GM10248 (cell line): ENCODE measurements at regions not wholly inside any gene's neighbourhood (a gene's known extent, or its start where the extent isn't known, plus 50 kb on each side); places are given as distances from the start of the nearest gene placed in this dataset.
"Not testable (repeated sequence)": the region's sequence is repeated elsewhere in the genome, so short reads cannot be mapped to it uniquely, and the experiment has no call there.

Source experiments
- CTCF ChIA-PET: fragments of 300-600 bp; sonication (Branson Sonifier 250); formaldehyde crosslinking; extraction: SDS; loops from one replicate; lab custom pipeline; 2021; ENCODE audit warnings: antibody characterized with exemption; lab: Yijun Ruan, JAX
- POLR2A ChIA-PET: fragments of 350-650 bp; sonication (Branson Sonifier 250); formaldehyde crosslinking; extraction: SDS; loops from one replicate; lab custom pipeline; 2020; ENCODE audit warnings: antibody characterized with exemption; lab: Yijun Ruan, JAX
- DNase-seq: peaks from one replicate; pipeline ENCODE4 v3.0.0; 2012; ENCODE audit errors: extremely low spot score
- TF ChIP-seq, protein P1 (sequence below): IDR thresholded peaks from 2 replicates; pipeline ENCODE4 v1.5.1; 2012; ENCODE audit warnings: mild to moderate bottlenecking, low read depth; ENCODE audit errors: extremely low read depth, missing control alignments, control extremely low read depth

DNA sequence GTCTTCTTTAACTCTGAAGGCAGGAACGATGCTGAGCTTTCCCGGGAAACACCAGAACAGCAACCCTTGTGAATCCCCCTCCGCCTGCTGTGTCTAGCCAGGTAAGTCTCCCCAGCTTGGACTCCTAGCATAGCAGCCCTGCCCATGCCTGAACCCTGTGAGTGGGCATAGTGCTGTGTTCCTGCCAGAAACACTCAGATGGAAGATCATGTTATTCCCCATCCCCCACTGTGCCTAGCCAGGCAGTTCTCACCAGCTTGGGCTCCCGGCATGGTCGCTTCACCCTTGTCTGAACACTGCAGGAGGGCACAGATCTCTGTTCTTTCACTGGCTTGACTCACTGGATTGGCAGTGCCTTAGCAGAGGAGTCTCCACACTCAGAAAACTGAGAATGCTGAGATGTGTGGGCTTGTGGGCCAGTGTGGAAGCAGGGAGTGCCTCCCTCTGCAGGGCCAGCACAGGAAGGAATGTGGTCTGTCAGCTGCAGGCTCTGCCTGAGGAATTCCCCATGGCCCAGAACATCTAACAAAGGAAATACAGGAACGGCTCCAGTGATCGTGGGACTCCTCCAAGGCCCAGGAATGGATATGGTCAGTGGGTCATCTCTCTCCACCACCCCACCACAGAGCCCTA lies 440.1 kb upstream of the ADGRB3 start:
- no peak for DNase-seq
- TF ChIP-seq, protein P1, sequence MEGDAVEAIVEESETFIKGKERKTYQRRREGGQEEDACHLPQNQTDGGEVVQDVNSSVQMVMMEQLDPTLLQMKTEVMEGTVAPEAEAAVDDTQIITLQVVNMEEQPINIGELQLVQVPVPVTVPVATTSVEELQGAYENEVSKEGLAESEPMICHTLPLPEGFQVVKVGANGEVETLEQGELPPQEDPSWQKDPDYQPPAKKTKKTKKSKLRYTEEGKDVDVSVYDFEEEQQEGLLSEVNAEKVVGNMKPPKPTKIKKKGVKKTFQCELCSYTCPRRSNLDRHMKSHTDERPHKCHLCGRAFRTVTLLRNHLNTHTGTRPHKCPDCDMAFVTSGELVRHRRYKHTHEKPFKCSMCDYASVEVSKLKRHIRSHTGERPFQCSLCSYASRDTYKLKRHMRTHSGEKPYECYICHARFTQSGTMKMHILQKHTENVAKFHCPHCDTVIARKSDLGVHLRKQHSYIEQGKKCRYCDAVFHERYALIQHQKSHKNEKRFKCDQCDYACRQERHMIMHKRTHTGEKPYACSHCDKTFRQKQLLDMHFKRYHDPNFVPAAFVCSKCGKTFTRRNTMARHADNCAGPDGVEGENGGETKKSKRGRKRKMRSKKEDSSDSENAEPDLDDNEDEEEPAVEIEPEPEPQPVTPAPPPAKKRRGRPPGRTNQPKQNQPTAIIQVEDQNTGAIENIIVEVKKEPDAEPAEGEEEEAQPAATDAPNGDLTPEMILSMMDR = no peak
- POLR2A ChIA-PET = no interaction called here
- CTCF ChIA-PET = interaction anchor here (1.0 kb wide), 1 partner anchor 68 kb away, joined by 3 read pairs; no protein-coding TSS in a partner anchor

DNA sequence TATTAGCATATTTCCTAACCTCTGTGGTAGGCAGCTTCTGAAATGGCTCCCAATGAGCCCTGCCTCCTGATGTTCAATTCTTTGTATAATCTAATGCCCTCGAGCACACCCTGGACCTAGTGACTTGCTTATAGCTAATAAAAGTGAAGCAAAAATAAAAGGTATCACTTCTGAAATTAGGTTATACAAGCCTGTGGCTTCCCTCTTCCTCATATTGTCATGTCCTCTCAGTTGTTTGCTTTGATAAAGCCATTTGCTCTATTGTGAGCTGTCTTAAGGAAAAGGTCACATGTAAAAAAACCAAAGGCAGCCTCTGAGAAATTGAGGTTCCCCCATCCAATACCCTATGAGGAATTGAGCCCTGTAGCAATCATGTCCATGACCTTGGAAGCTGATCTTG lies 442.1 kb upstream of the ADGRB3 start:
- TF ChIP-seq, protein P1 = no peak
- DNase-seq = no peak
- ChIA-PET POLR2A (no interaction called here), CTCF (interaction anchor here (1.3 kb wide), 1 partner anchor 9 kb away, joined by 3 read pairs; no protein-coding TSS in a partner anchor)

DNA sequence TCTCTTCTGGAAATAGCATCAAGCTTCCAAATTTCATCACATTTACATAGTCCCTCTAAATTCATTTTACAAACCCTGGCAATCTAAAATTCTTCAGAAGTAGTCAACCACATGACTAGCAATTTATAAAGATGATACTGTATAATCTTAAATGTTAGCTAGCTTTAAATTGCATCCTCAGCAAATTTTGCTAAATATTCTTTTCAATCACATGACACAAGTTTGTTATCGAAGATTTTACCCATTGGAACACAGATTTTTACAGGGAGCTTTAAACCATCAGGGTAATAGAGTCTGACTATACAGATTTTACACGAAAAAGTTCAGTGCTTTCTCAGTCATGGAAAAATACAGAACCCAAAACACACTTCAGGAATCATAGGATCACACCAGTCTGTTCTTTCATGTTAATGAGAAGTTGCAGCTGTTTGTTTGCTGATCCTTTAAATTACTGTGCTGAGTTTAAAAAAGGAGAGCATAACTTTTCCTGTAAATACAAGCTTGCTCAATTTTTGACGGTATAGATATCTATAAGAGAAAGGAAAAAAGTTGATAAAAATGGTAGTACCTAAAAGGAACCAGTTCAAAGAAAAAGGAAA lies 445.8 kb upstream of the ADGRB3 start:
- DNase-seq = no peak
- CTCF ChIA-PET = interaction anchor here (0.9 to 1.5 kb wide), 4 partner anchors 8 to 192 kb away, joined by 3 to 5 read pairs (median 4); no protein-coding TSS in a partner anchor
- TF ChIP-seq, protein P1 = no peak
- POLR2A ChIA-PET = no interaction called here

DNA sequence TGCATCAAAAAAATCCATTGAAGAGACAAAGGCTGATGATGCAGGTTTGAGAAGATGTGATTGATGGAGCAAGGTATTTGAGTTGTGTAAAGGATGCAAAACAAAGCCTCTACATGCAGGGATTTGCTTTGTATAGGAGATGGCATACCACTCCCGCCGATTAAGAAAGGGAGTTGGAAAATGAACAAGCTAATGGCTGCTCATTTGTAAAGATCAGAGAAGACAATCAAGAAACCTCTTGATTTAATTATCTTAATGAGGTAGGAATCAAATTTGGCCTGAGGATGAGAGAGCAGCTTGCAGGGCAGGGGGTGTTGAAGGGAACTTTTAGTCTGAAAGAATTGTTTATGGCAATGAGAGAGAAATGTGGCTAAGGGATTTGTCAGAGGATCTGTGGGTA lies 448.2 kb upstream of the ADGRB3 start:
- ChIA-PET CTCF (no interaction called here), POLR2A (no interaction called here)
- TF ChIP-seq, protein P1 = no peak
- DNase-seq = no peak

DNA sequence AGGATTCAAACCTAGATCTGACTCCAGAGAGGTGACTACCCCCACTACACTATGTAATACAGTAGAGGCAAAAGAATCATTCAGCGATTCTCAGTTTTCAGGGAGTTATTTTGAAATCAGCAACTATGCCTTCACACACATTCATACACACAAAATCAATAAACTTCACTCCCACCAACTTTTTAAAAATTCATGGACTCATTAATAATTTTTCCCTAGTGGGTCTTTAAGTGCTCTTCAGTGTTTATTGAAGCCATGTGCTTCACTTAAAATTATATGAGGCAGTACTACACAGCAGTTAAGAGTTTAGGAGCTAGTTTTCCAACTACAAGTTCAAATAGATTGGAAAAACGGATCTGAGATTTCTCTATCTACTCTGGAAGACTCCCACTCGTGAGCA lies 452.7 kb upstream of the ADGRB3 start:
- ChIA-PET POLR2A (no interaction called here), CTCF (no interaction called here)
- TF ChIP-seq, protein P1 = no peak
- no peak for DNase-seq

DNA sequence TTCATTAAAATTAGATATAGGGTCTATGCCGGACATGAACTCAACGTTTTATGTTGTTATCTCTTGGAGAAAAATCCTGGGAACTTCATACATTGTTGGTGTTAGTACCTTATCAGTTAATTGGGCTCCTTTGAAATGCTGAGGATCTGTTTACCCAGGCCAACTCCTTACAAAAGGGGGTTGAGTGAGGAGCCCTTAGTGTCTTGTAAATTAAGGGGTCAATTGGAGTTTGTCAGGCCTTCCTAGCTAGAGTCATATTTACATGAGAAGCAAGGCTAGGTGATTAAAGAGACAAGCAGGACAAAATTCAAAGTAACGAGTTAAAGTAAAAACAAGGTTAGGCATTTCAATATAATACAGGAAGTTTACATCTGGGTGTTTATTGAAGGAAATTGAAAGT lies 454.1 kb upstream of the ADGRB3 start:
- CTCF ChIA-PET = interaction anchor here (1.1 to 3.4 kb wide), 2 partner anchors 10 to 14 kb away, joined by 4 to 11 read pairs; no protein-coding TSS in a partner anchor
- DNase-seq, POLR2A ChIA-PET: not testable (repeated sequence)

DNA sequence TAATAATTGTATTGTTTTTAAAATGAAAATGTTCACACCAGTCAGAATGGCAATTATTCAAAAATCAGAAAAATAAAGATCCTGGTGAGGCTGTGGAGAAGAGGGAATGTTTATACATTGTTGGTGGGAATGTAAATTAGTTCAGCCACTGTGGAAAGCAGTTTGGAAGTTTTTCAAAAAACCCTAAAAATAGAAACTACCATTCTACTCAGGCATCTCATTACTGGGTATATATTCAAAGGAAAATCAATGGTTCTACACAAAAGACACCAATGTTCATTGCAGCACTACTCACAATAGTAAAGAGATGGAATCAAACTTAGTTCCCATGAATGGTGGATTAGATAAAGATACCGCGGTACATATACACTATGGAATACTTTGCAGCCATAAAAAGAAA lies 461.5 kb upstream of the ADGRB3 start:
- no peak for DNase-seq
- CTCF ChIA-PET = no interaction called here
- TF ChIP-seq, protein P1 = no peak
- POLR2A ChIA-PET = no interaction called here
